GM12873 (cell line): ENCODE measurements at regions not wholly inside any gene's neighbourhood (a gene's known extent, or its start where the extent isn't known, plus 50 kb on each side); places are given as distances from the start of the nearest gene placed in this dataset.

Experiments
- TF ChIP-seq, protein P1 (sequence below): IDR thresholded peaks from 2 replicates; pipeline ENCODE4 v1.5.1; 2012; ENCODE audit warnings: low read depth, mild to moderate bottlenecking, moderate library complexity, low read length, control low read depth; ENCODE audit not compliant: insufficient read depth; ENCODE audit errors: missing control alignments

DNA sequence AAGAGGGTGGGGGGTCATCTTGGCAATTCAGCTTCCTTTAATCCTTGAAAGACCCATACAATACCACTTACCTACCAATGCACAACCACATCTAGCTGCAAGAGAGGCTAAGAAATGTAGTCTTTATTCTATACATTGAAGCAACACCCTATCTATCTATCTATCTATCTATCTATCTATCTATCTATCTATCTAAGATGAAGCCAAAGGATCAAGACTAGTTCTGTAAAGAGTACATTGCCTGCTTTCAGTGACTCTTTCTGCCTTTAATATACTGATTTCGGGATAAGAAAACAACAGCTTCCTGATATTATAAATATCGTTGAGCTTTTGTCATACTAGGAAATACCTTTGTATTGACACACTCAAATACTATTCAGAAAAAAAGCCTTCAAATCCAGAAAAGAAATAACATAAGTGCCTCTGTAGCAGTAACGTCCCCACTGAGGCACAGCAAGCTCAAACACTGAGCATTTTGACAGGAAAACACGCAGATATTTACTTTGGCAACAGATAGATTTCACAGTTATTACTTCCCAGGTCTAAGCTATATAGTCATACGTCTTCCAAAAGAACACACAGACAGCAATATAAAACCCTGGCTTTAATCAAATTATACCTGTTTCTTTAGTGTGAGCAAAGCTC, 139.4 kb upstream of the SERTAD2 start:
- TF ChIP-seq, protein P1, sequence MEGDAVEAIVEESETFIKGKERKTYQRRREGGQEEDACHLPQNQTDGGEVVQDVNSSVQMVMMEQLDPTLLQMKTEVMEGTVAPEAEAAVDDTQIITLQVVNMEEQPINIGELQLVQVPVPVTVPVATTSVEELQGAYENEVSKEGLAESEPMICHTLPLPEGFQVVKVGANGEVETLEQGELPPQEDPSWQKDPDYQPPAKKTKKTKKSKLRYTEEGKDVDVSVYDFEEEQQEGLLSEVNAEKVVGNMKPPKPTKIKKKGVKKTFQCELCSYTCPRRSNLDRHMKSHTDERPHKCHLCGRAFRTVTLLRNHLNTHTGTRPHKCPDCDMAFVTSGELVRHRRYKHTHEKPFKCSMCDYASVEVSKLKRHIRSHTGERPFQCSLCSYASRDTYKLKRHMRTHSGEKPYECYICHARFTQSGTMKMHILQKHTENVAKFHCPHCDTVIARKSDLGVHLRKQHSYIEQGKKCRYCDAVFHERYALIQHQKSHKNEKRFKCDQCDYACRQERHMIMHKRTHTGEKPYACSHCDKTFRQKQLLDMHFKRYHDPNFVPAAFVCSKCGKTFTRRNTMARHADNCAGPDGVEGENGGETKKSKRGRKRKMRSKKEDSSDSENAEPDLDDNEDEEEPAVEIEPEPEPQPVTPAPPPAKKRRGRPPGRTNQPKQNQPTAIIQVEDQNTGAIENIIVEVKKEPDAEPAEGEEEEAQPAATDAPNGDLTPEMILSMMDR = no peak

DNA sequence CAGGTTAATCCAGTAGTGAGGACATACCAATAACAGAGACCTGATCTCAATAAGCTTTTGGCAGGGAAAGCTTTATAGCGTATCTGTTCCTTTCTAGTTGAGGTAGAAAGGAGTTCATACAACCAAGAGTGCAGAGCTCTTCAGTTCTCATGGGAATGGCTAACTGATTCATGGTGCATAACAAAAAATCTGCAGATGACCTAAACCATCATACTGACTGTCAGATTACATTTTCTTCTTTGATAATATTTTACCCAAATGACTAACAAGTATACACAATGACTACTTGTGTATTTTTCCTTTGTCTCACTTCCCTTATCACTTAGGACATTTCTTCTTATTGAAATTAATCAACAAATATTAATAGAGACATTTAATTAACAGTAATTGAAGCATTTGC, 140.0 kb upstream of the SERTAD2 start:
- TF ChIP-seq, protein P1 = no peak

DNA sequence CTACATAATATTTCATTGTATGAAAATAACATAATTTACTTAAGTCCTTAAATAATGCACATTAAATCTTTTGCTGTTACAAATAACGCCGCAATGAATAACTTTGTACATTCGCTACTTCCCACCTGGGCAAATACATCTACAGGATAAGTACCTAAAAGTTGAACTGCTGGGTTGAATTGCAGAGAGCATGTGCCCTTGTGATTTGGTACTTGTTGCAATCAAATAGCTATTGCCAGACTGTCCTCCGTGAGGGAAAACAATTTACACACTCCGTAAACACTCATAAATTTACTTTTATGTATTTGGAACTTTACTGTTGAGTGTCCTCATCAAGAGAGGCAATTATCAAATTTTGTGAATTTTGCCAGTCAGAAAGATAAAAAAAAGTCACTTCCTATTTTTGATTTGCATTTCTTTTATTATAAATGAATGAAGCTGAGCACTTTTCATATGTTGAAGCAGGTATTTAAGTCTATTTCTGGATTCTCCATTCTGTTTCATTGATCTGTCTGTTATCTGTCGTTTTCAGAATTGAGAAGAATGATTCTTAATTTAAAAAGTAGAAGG, 140.8 kb upstream of the SERTAD2 start:
- TF ChIP-seq, protein P1 = no peak

DNA sequence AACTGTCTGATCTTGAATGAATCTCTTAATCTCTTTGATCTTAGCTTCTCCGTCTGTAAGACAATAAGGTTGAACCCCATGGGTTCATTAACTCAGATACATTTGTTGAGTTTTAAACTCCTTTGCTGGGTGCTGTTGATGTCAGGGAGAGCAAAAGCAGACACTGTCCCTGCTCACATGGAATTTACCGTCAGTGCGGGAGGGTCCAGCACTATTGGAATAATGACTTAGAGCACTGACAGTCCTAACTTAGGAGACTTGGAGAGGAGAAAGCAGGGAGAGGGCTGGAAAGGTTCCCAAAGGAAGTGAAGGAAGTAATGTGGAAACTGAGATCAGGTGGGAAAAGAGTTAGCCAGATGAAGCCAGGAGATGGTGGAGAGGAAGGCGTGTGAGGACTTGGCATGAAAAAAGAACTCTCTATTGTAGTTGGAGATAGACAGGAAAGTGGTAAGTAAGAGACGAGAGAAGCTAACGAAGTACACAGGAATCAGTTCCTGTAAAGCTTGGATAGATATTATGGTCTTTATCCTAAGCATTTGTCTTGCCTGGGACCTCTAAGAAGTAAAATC, 141.4 kb upstream of the SERTAD2 start:
- TF ChIP-seq, protein P1 = no peak

DNA sequence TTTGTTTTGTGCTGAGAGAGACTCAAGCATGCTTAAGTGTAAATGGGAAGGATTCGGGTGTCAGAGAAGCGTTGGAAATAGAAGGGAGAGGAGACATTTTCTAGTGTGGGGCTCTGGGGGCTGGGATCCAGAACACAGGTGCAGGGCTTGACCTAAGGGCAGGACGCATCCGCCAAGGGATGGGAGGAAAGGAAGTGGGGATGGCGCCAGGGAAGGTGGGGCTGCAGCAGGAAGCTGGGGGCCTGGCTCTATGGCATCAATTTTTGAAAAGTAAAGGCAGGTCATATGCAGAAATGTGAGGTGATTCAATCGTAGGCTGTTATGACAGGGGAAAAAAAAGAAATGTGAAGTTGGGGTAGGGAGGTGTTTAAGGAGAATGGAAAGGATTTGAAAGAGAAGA, 143.2 kb upstream of the SERTAD2 start:
- TF ChIP-seq, protein P1 = no peak

DNA sequence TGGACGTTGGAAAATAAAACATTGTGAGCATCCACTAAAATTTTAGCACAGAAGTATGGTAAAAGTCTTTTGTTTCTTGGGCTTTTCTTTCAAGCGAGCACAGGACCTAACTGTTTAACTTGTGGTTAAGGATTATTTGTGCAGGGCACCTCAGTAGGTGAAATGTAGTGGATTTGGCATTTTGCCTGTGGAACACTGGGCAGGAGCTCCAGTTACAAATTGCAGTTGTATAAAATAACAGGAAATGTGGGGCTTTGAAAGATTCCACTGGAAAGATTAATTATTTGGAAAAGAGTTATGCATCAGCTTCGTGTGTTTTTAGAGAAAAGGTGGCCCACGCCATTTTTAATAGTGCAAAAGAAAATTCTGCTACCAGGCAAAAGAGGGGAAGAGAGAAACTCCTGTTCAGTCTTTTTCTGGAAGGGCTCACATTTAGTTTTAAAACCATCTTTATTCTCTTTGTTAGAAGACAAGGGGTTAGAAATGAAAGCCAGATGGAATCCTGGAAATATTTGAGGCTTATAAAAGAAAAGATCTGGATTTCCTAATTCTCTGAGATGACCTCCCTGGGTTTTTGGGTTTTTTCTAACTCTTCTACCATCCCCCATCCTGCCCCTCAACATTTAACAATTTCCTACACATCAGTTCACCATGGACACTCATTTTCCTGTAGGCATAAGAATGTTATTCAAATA, 144.3 kb upstream of the SERTAD2 start:
- TF ChIP-seq, protein P1 = no peak

DNA sequence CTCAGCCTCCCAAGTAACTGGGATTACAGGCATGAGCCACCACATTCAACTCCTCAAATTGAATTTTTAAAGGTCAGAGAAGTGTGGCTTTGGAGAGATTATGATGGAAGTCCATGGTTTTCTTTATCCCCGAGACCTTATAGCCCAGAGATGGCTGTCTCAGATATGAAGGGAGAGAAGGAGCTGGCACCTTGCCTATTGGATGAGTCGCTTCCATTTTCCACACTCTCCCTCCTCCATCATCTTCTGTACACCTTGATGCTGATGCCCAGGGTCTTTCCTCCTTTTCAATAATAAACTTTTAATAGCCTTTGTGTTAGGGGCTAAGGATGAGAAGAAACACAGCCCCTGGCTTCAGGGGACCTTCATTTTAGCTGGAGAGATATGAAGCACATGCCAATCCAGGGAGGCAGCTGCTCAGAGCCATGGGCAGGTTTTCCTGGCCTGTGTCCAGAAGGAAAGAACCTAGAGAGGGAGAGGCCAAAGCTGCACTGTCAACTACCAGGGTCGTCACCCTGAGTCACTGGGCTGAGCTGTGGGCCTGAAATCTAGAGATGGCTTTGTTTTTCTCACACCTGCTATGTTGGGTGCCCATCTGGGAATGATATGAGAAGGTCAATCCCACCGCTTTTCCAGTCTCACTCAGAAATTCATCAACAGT, 146.0 kb upstream of the SERTAD2 start:
- TF ChIP-seq, protein P1 = no peak
